ENCODE measurements at regions not wholly inside any gene's neighbourhood (a gene's known extent, or its start where the extent isn't known, plus 50 kb on each side); places are given as distances from the start of the nearest gene placed in this dataset.

GRCh38 chr11:69232821-69233743 lies 60.9 kb upstream of the MYEOV start:
- Histone ChIP-seq H3K4me1 (no peaks in the 10 kb centered on the region), H3K4me3 (no peak overlapping the region), H3K36me3 (no peaks in the 10 kb centered on the region), H3K27me3 (no peaks in the 10 kb centered on the region), H3K27ac (no peak overlapping the region), H3K9me3 (no peaks in the 10 kb centered on the region)
- WGBS, 5 donors: 94 to 97% (median 96%) methylated on average over 18 to 19 of the region's 19 CpGs
- TF ChIP-seq CTCF (IDR thresholded peaks at IDR 0.05) (no peak), EP300 (IDR thresholded peaks at IDR 0.05) (no peak), POLR2AphosphoS5 (IDR thresholded peaks at IDR 0.05) (no peak), POLR2A (IDR thresholded peaks at IDR 0.05) (no peak)
- intact Hi-C loops (cut with DNase I; ENCODE audit: low total_unique reads): no loop called here
- DNase-seq: peak in 1 of 2 donors; percentile 24

GRCh38 chr11:69233744-69234570 lies 60.0 kb upstream of the MYEOV start:
- WGBS, 5 donors: 88 to 94% (median 92%) methylated on average over 26 of the region's 26 CpGs
- Histone ChIP-seq H3K36me3 (no peaks in the 10 kb centered on the region), H3K9me3 (no peaks in the 10 kb centered on the region), H3K27ac (no peak overlapping the region), H3K4me1 (no peaks in the 10 kb centered on the region), H3K27me3 (no peaks in the 10 kb centered on the region), H3K4me3 (no peak overlapping the region)
- TF ChIP-seq POLR2A (IDR thresholded peaks at IDR 0.05): no peak
- TF ChIP-seq CTCF (IDR thresholded peaks at IDR 0.05): no peak
- TF ChIP-seq POLR2AphosphoS5 (IDR thresholded peaks at IDR 0.05): no peak
- no peak for TF ChIP-seq EP300 (IDR thresholded peaks at IDR 0.05)
- DNase-seq: peak in 1 of 2 donors; percentile 10
- intact Hi-C loops (cut with DNase I; ENCODE audit: low total_unique reads): no loop called here

GRCh38 chr11:69234740-69235710 lies 58.9 kb upstream of the MYEOV start:
- intact Hi-C loops (cut with DNase I; ENCODE audit: low total_unique reads): no loop called here
- no peaks in the 10 kb centered on the region for H3K9me3 ChIP-seq
- 90 to 95% (median 91%) methylated on average over 10 to 11 of the region's 11 CpGs for WGBS, 5 donors
- no peaks in the 10 kb centered on the region for H3K36me3 ChIP-seq
- H3K4me3 ChIP-seq: no peak overlapping the region
- H3K27ac ChIP-seq: no peak overlapping the region
- peaks cover 0 to 5% (median 0%) of the 10 kb centered on the region in 3 donors for H3K27me3 ChIP-seq
- no peaks in the 10 kb centered on the region for H3K4me1 ChIP-seq
- TF ChIP-seq POLR2AphosphoS5 (IDR thresholded peaks at IDR 0.05) (no peak), CTCF (IDR thresholded peaks at IDR 0.05) (no peak), EP300 (IDR thresholded peaks at IDR 0.05) (no peak), POLR2A (IDR thresholded peaks at IDR 0.05) (no peak)
- peak in 1 of 2 donors; percentile 21 for DNase-seq
